ENCODE measurements at regions not wholly inside any gene's neighbourhood (a gene's known extent, or its start where the extent isn't known, plus 50 kb on each side); places are given as distances from the start of the nearest gene placed in this dataset.

- no peak for TF ChIP-seq CTCF (IDR thresholded peaks at IDR 0.05; ENCODE audit: control insufficient read depth, extremely low read depth, insufficient read depth)
- H3K4me3 ChIP-seq (ENCODE audit: low read depth, low read length) = no peak overlapping the region
- no peak for DNase-seq (ENCODE audit: low read depth)
Observed at GRCh38 chr6:102488729-102489128, 1095.2 kb downstream of the GRIK2 start.

GRCh38 chr6:102485480-102485879, 1092.0 kb downstream of the GRIK2 start:
- no peak for DNase-seq (ENCODE audit: low read depth)
- no peak for TF ChIP-seq CTCF (IDR thresholded peaks at IDR 0.05; ENCODE audit: control insufficient read depth, extremely low read depth, insufficient read depth)

GRCh38 chr6:102474041-102474807, 1080.7 kb downstream of the GRIK2 start:
- no peak overlapping the region for H3K4me3 ChIP-seq (ENCODE audit: low read depth, low read length)
- TF ChIP-seq CTCF (IDR thresholded peaks at IDR 0.05; ENCODE audit: control insufficient read depth, extremely low read depth, insufficient read depth) = no peak
- no peak for DNase-seq (ENCODE audit: low read depth)

More at GRCh38 chr6:102485480-102485879, 1092.0 kb downstream of the GRIK2 start:
- H3K4me3 ChIP-seq (ENCODE audit: low read depth, low read length) = no peak overlapping the region

- no peak for DNase-seq (ENCODE audit: low read depth)
- no peak for TF ChIP-seq CTCF (IDR thresholded peaks at IDR 0.05; ENCODE audit: control insufficient read depth, extremely low read depth, insufficient read depth)
Observed at GRCh38 chr6:102458990-102459389, 1065.5 kb downstream of the GRIK2 start.

GRCh38 chr6:102438171-102438570, 1044.7 kb downstream of the GRIK2 start:
- no peak for TF ChIP-seq CTCF (IDR thresholded peaks at IDR 0.05; ENCODE audit: control insufficient read depth, extremely low read depth, insufficient read depth)
- no peak overlapping the region for H3K4me3 ChIP-seq (ENCODE audit: low read depth, low read length)
- no peak for DNase-seq (ENCODE audit: low read depth)

More at GRCh38 chr6:102458990-102459389, 1065.5 kb downstream of the GRIK2 start:
- no peak overlapping the region for H3K4me3 ChIP-seq (ENCODE audit: low read depth, low read length)

- TF ChIP-seq CTCF (IDR thresholded peaks at IDR 0.05; ENCODE audit: control insufficient read depth, extremely low read depth, insufficient read depth) = no peak
- DNase-seq (ENCODE audit: low read depth) = peak; percentile 44
- no peak overlapping the region for H3K4me3 ChIP-seq (ENCODE audit: low read depth, low read length)
Observed at GRCh38 chr6:102417368-102417998, 1024.0 kb downstream of the GRIK2 start.

All from LNCaP clone FGC (cell line).